HL-60 (cell line): ENCODE measurements at regions not wholly inside any gene's neighbourhood (a gene's known extent, or its start where the extent isn't known, plus 50 kb on each side); places are given as distances from the start of the nearest gene placed in this dataset.

ENCODE experiments used
- DNase-seq, 2 experiments: peaks; one replicate each; pipeline ENCODE4 v3.0.0-alpha.2; 2010 to 2020; ENCODE audit warnings: low read depth in 1 of 2, low spot score in 1 of 2
- H3K27ac ChIP-seq: fragments of 250-450 bp; sonication (Bioruptor Pico); replicated peaks from 2 replicates; pipeline ENCODE4 v1.5.1; 2020; ENCODE audit warnings: mild to moderate bottlenecking, moderate library complexity
- H3K27me3 ChIP-seq: fragments of 250-450 bp; sonication (Bioruptor Pico); 2 replicates; pipeline ENCODE4 v1.5.1; 2021; ENCODE audit warnings: mild to moderate bottlenecking, moderate library complexity; ENCODE audit not compliant: insufficient read depth, poor library complexity, severe bottlenecking
- H3K4me3 ChIP-seq: replicated peaks from 2 replicates; pipeline ENCODE4 v1.5.1; 2011; ENCODE audit warnings: mild to moderate bottlenecking, control low read depth, low read length; ENCODE audit not compliant: insufficient read depth
- CTCF ChIP-seq: IDR thresholded peaks from one replicate; pipeline ENCODE4 v1.5.1; 2011; ENCODE audit warnings: low read length, control low read depth, inconsistent platforms; ENCODE audit not compliant: insufficient read depth
- GABPA ChIP-seq: IDR thresholded peaks from 2 replicates; pipeline ENCODE4 v1.6.1; 2012; ENCODE audit warnings: low read depth
- POLR2AphosphoS5 ChIP-seq: IDR thresholded peaks from 2 replicates; pipeline ENCODE4 v1.6.1; 2012; ENCODE audit warnings: low read depth
- REST ChIP-seq: IDR thresholded peaks from 2 replicates; pipeline ENCODE4 v1.6.1; 2012; ENCODE audit warnings: low read depth; ENCODE audit not compliant: insufficient replicate concordance
- SPI1 ChIP-seq: IDR thresholded peaks from 2 replicates; pipeline ENCODE4 v1.6.1; 2012; ENCODE audit warnings: low read depth, mild to moderate bottlenecking, borderline replicate concordance

GRCh38 chr15:91515188-91515754, 338.2 kb upstream of the SLCO3A1 start:
- Histone ChIP-seq H3K27ac (no peak overlapping the region), H3K4me3 (no peak overlapping the region), H3K27me3 (peaks cover 4% of the 10 kb centered on the region)
- TF ChIP-seq POLR2AphosphoS5: no peak
- TF ChIP-seq GABPA: no peak
- peak; percentile 60; the same call in 1 of the 2 replicates for TF ChIP-seq SPI1
- peak in 1 of 2 experiments; percentile 8 for DNase-seq

GRCh38 chr15:91516866-91517265, 336.6 kb upstream of the SLCO3A1 start:
- Histone ChIP-seq H3K27ac (no peak overlapping the region), H3K27me3 (no peaks in the 10 kb centered on the region), H3K4me3 (no peak overlapping the region)
- TF ChIP-seq GABPA (no peak), POLR2AphosphoS5 (no peak), REST (no peak), CTCF (no peak), SPI1 (no peak)
- DNase-seq: no peak

GRCh38 chr15:91517491-91518200, 335.9 kb upstream of the SLCO3A1 start:
- Histone ChIP-seq H3K27ac (no peak overlapping the region), H3K4me3 (no peak overlapping the region), H3K27me3 (no peaks in the 10 kb centered on the region)
- TF ChIP-seq POLR2AphosphoS5: no peak
- TF ChIP-seq REST: no peak
- no peak for TF ChIP-seq GABPA
- no peak for TF ChIP-seq CTCF
- TF ChIP-seq SPI1: no peak
- DNase-seq: no peak

GRCh38 chr15:91520850-91521249, 332.7 kb upstream of the SLCO3A1 start:
- H3K4me3 ChIP-seq: no peak overlapping the region
- TF ChIP-seq CTCF (no peak), REST (no peak), GABPA (no peak), SPI1 (no peak), POLR2AphosphoS5 (no peak)
- H3K27me3 ChIP-seq: no peaks in the 10 kb centered on the region
- H3K27ac ChIP-seq: no peak overlapping the region
- no peak for DNase-seq
